GM21717 (cell line): ENCODE measurements at regions not wholly inside any gene's neighbourhood (a gene's known extent, or its start where the extent isn't known, plus 50 kb on each side); places are given as distances from the start of the nearest gene placed in this dataset.
"Not testable (repeated sequence)": the region's sequence is repeated elsewhere in the genome, so short reads cannot be mapped to it uniquely, and the experiment has no call there.

Experiments used
- ATAC-seq: cut with Tn5 transposase; IDR thresholded peaks from one replicate; pipeline ENCODE4 v1.9.1; 2021; ENCODE audit warnings: mild to moderate bottlenecking, moderate library complexity; ENCODE audit not compliant: unreplicated experiment

GRCh38 chr21:13827201-13827600 is 217.6 kb downstream of the POTED start:
- no peak for ATAC-seq

- not testable (repeated sequence) for ATAC-seq
Measured at GRCh38 chr21:13826511-13826910, 216.9 kb downstream of the POTED start.

GRCh38 chr21:13825218-13825778 is 215.7 kb downstream of the POTED start:
- not testable (repeated sequence) for ATAC-seq

GRCh38 chr21:13820286-13820685 is 210.7 kb downstream of the POTED start:
- not testable (repeated sequence) for ATAC-seq

- ATAC-seq = not testable (repeated sequence)
Measured at GRCh38 chr21:13812191-13812590, 202.6 kb downstream of the POTED start.

- not testable (repeated sequence) for ATAC-seq
Measured at GRCh38 chr21:13810559-13810958, 201.0 kb downstream of the POTED start.

- ATAC-seq = not testable (repeated sequence)
Measured at GRCh38 chr21:13806444-13806843, 196.9 kb downstream of the POTED start.

GRCh38 chr21:13802757-13803156 is 193.2 kb downstream of the POTED start:
- ATAC-seq = not testable (repeated sequence)
